ENCODE measurements at regions not wholly inside any gene's neighbourhood (a gene's known extent, or its start where the extent isn't known, plus 50 kb on each side); places are given as distances from the start of the nearest gene placed in this dataset.

- Histone ChIP-seq H3K4me3 (ENCODE audit: low read depth, low read length) (no peak overlapping the region), H3K4me1 (ENCODE audit: control insufficient read depth, insufficient read depth, low read length) (no peaks in the 10 kb centered on the region), H3K36me3 (ENCODE audit: control insufficient read depth in 2 of 2, insufficient read depth in 1 of 2, low read length in 2 of 2) (no peaks in the 10 kb centered on the region), H3K27ac (ENCODE audit: extremely low read depth, low read depth, low read length) (no peak overlapping the region), H3K9me3 (ENCODE audit: control insufficient read depth, insufficient read depth, low read depth, low read length) (no peaks in the 10 kb centered on the region)
- ChIA-PET CTCF (interaction anchor here (0.6 to 1.4 kb wide), 4 partner anchors 23 to 473 kb away, joined by 3 to 5 read pairs (median 4); no protein-coding TSS in a partner anchor), POLR2A (no interaction called here)
- no peak for TF ChIP-seq ZNF670 (tag by site-specific recombination; IDR thresholded peaks at IDR 0.05; ENCODE audit: low read depth)
- no peak for TF ChIP-seq ZFP3 (tag by site-specific recombination; IDR thresholded peaks at IDR 0.05; ENCODE audit: low read depth)
- no peak for TF ChIP-seq ZNF510 (tag by site-specific recombination; IDR thresholded peaks at IDR 0.05; ENCODE audit: insufficient replicate concordance)
- TF ChIP-seq ZNF140 (tag by site-specific recombination; IDR thresholded peaks at IDR 0.05): no peak
- no peak for TF ChIP-seq INSM2 (tag by site-specific recombination; IDR thresholded peaks at IDR 0.05)
- TF ChIP-seq ZNF394 (tag by site-specific recombination; IDR thresholded peaks at IDR 0.05; ENCODE audit: borderline replicate concordance): no peak
- no peak for TF ChIP-seq ZNF639 (tag by site-specific recombination; IDR thresholded peaks at IDR 0.05)
- TF ChIP-seq ZSCAN30 (tag by site-specific recombination; IDR thresholded peaks at IDR 0.05): no peak
- TF ChIP-seq ZBTB49 (tag by site-specific recombination; IDR thresholded peaks at IDR 0.05; ENCODE audit: low read depth): no peak
- no peak for TF ChIP-seq ZNF529 (tag by site-specific recombination; IDR thresholded peaks at IDR 0.05; ENCODE audit: insufficient replicate concordance)
- TF ChIP-seq KLF1 (tag by site-specific recombination; IDR thresholded peaks at IDR 0.05): no peak
- no peak for TF ChIP-seq ZNF843 (tag by site-specific recombination; IDR thresholded peaks at IDR 0.05)
- TF ChIP-seq ZNF398 (tag by site-specific recombination; IDR thresholded peaks at IDR 0.05): no peak
- no peak for TF ChIP-seq MYNN (tag by site-specific recombination; IDR thresholded peaks at IDR 0.05; ENCODE audit: borderline replicate concordance)
- no peak for TF ChIP-seq ZXDB (tag by site-specific recombination; IDR thresholded peaks at IDR 0.05)
- TF ChIP-seq ZNF521 (tag by site-specific recombination; IDR thresholded peaks at IDR 0.05): no peak
- TF ChIP-seq GLI4 (tag by site-specific recombination; IDR thresholded peaks at IDR 0.05): no peak
Observed at GRCh38 chr20:12659942-12660341, 348.8 kb upstream of the SPTLC3 start.

- POLR2A ChIA-PET: no interaction called here
- Histone ChIP-seq H3K9me3 (ENCODE audit: control insufficient read depth, insufficient read depth, low read depth, low read length) (no peaks in the 10 kb centered on the region), H3K4me1 (ENCODE audit: control insufficient read depth, insufficient read depth, low read length) (no peaks in the 10 kb centered on the region), H3K4me3 (ENCODE audit: low read depth, low read length) (no peak overlapping the region), H3K36me3 (ENCODE audit: control insufficient read depth in 2 of 2, insufficient read depth in 1 of 2, low read length in 2 of 2) (no peaks in the 10 kb centered on the region), H3K27ac (ENCODE audit: extremely low read depth, low read depth, low read length) (no peak overlapping the region)
- TF ChIP-seq ZNF629 (tag by site-specific recombination; IDR thresholded peaks at IDR 0.05): no peak
- TF ChIP-seq TCF7L2 (IDR thresholded peaks at IDR 0.05; ENCODE audit: borderline replicate concordance, low read depth, low read length): no peak
- no peak for TF ChIP-seq ZNF248 (tag by site-specific recombination; IDR thresholded peaks at IDR 0.05)
- TF ChIP-seq HOXA7 (CRISPR knock-in tag; IDR thresholded peaks at IDR 0.05; ENCODE audit: borderline replicate concordance): no peak
- TF ChIP-seq ZNF830 (tag by site-specific recombination; IDR thresholded peaks at IDR 0.05; ENCODE audit: low read depth): no peak
- no peak for TF ChIP-seq ZNF692 (tag by site-specific recombination; IDR thresholded peaks at IDR 0.05)
- no peak for TF ChIP-seq ZNF670 (tag by site-specific recombination; IDR thresholded peaks at IDR 0.05; ENCODE audit: low read depth)
- CTCF ChIA-PET: interaction anchor here (0.6 to 1.4 kb wide), 11 partner anchors 17 to 1044 kb away, joined by 3 to 5 read pairs (median 3); no protein-coding TSS in a partner anchor
Observed at GRCh38 chr20:12660918-12661317, 347.9 kb upstream of the SPTLC3 start.
